ENCODE measurements at regions not wholly inside any gene's neighbourhood (a gene's known extent, or its start where the extent isn't known, plus 50 kb on each side); places are given as distances from the start of the nearest gene placed in this dataset.

GRCh38 chr9:32319312-32319929, 65.0 kb upstream of the ACO1 start:
- POLR2A ChIA-PET = no interaction called here
- RAD21 ChIA-PET (ENCODE audit: unreplicated experiment) = no interaction called here
- no peaks in the 10 kb centered on the region for H3K4me1 ChIP-seq (ENCODE audit: control insufficient read depth, insufficient read depth, low read length)
- SMC1A ChIA-PET (ENCODE audit: uncharacterized antibody, unreplicated experiment) = no interaction called here
- FAIRE-seq = no peak
- no peak overlapping the region for H2AFZ ChIP-seq (ENCODE audit: control insufficient read depth, low read depth, low read length)
- no peak overlapping the region for H3K9ac ChIP-seq (ENCODE audit: control insufficient read depth, insufficient read depth, low read length)
- intact Hi-C loops (cut with micrococcal nuclease; ENCODE audit: unreplicated experiment) (no loop called here), in situ Hi-C loops (cut with MboI) (no loop called here)
- H3K4me3 ChIP-seq = no peak overlapping the region
- 6% methylated on average over 4 of the region's 4 CpGs for WGBS (ENCODE audit: insufficient coverage, insufficient replicate concordance, low lambda C conversion rate, missing lambda C conversion rate)
- no peaks in the 10 kb centered on the region; a peak in 1 of 4 replicates for H3K27me3 ChIP-seq (replicated peaks in 1 of 2; ENCODE audit: control insufficient read depth in 2 of 2, insufficient read depth in 2 of 2, low read length in 1 of 2)
- ATAC-seq = no peak
- no peak overlapping the region for H3K4me2 ChIP-seq (ENCODE audit: control insufficient read depth, insufficient read depth)
- H4K20me1 ChIP-seq (ENCODE audit: control insufficient read depth, insufficient read depth) = no peaks in the 10 kb centered on the region
- DNase-seq (ENCODE audit: low read depth, low spot score) = no peak
- no peaks in the 10 kb centered on the region for H3K9me3 ChIP-seq (replicated peaks; ENCODE audit: control insufficient read depth, insufficient read depth, low read length)
- no peaks in the 10 kb centered on the region for H3K79me2 ChIP-seq (ENCODE audit: control insufficient read depth, insufficient read depth, low read length)
- CTCF ChIA-PET = no interaction called here
- no peaks in the 10 kb centered on the region for H3K36me3 ChIP-seq (ENCODE audit: control insufficient read depth in 2 of 2, insufficient read depth in 2 of 2, low read length in 1 of 2)
- BruUV-seq (replicated peaks) = no TSS peak
- TF ChIP-seq ESRRA (IDR thresholded peaks at IDR 0.05; ENCODE audit: low read length) (no peak), HSF1 (IDR thresholded peaks at IDR 0.05; ENCODE audit: low read depth, low read length) (no peak), BACH1 (IDR thresholded peaks at IDR 0.05; ENCODE audit: borderline replicate concordance) (no peak), CHD4 (IDR thresholded peaks at IDR 0.05) (no peak), MAX (IDR thresholded peaks at IDR 0.05; ENCODE audit: low read depth, low read length) (no peak), MXI1 (IDR thresholded peaks at IDR 0.05; ENCODE audit: low read depth, low read length) (no peak), HDAC2 (IDR thresholded peaks at IDR 0.05) (no peak)
- no peak overlapping the region for H3K27ac ChIP-seq (ENCODE audit: control insufficient read depth, insufficient read depth)

- H3K9ac ChIP-seq (ENCODE audit: control insufficient read depth, insufficient read depth, low read length) = no peak overlapping the region
- H3K36me3 ChIP-seq (ENCODE audit: control insufficient read depth in 2 of 2, insufficient read depth in 2 of 2, low read length in 1 of 2) = no peaks in the 10 kb centered on the region
- FAIRE-seq = no peak
- no peak overlapping the region for H3K27ac ChIP-seq (ENCODE audit: control insufficient read depth, insufficient read depth)
- WGBS (ENCODE audit: insufficient coverage, insufficient replicate concordance, low lambda C conversion rate, missing lambda C conversion rate) = 8% methylated on average over 7 of the region's 7 CpGs
- no peak for DNase-seq (ENCODE audit: low read depth, low spot score)
- no peaks in the 10 kb centered on the region for H3K4me1 ChIP-seq (ENCODE audit: control insufficient read depth, insufficient read depth, low read length)
- no peak overlapping the region for H3K4me2 ChIP-seq (ENCODE audit: control insufficient read depth, insufficient read depth)
- RAD21 ChIA-PET (ENCODE audit: unreplicated experiment) = no interaction called here
- no TSS peak for BruUV-seq (replicated peaks)
- no peak overlapping the region for H2AFZ ChIP-seq (ENCODE audit: control insufficient read depth, low read depth, low read length)
- ATAC-seq = no peak
- CTCF ChIA-PET = no interaction called here
- H4K20me1 ChIP-seq (ENCODE audit: control insufficient read depth, insufficient read depth) = no peaks in the 10 kb centered on the region
- no peaks in the 10 kb centered on the region for H3K79me2 ChIP-seq (ENCODE audit: control insufficient read depth, insufficient read depth, low read length)
- in situ Hi-C loops (cut with MboI) = no loop called here
- SMC1A ChIA-PET (ENCODE audit: uncharacterized antibody, unreplicated experiment) = no interaction called here
- H3K9me3 ChIP-seq (replicated peaks; ENCODE audit: control insufficient read depth, insufficient read depth, low read length) = no peaks in the 10 kb centered on the region
- intact Hi-C loops (cut with micrococcal nuclease; ENCODE audit: unreplicated experiment) = no loop called here
- POLR2A ChIA-PET = no interaction called here
- H3K4me3 ChIP-seq = no peak overlapping the region
- H3K27me3 ChIP-seq (replicated peaks in 1 of 2; ENCODE audit: control insufficient read depth in 2 of 2, insufficient read depth in 2 of 2, low read length in 1 of 2) = no peaks in the 10 kb centered on the region; a peak in 1 of 4 replicates
- TF ChIP-seq RBBP5 (conservative IDR thresholded peaks at IDR 0.05) (no peak), BCL11A (IDR thresholded peaks at IDR 0.05; ENCODE audit: low read depth, low read length) (no peak), ZNF622 (IDR thresholded peaks at IDR 0.05) (no peak), RCOR1 (conservative IDR thresholded peaks at IDR 0.05; ENCODE audit: low read depth, low read length) (no peak), ZNF384 (IDR thresholded peaks at IDR 0.05; ENCODE audit: borderline replicate concordance, low read depth, low read length) (no peak), E4F1 (IDR thresholded peaks at IDR 0.05; ENCODE audit: borderline replicate concordance, partially characterized antibody) (no peak), ATF7 (IDR thresholded peaks at IDR 0.05; ENCODE audit: low read depth) (no peak), RAD51 (IDR thresholded peaks at IDR 0.05) (no peak)
Measured at GRCh38 chr9:32322622-32323021, 61.8 kb upstream of the ACO1 start.
